NCI-H1105 treated with DMSO at 0.1 percent for 48 hours (cell line): ENCODE measurements at regions not wholly inside any gene's neighbourhood (a gene's known extent, or its start where the extent isn't known, plus 50 kb on each side); places are given as distances from the start of the nearest gene placed in this dataset.

ENCODE experiments used
- DNase-seq: peaks from one replicate; lab custom pipeline; 2025; lab: John Stamatoyannopoulos, UW

DNA sequence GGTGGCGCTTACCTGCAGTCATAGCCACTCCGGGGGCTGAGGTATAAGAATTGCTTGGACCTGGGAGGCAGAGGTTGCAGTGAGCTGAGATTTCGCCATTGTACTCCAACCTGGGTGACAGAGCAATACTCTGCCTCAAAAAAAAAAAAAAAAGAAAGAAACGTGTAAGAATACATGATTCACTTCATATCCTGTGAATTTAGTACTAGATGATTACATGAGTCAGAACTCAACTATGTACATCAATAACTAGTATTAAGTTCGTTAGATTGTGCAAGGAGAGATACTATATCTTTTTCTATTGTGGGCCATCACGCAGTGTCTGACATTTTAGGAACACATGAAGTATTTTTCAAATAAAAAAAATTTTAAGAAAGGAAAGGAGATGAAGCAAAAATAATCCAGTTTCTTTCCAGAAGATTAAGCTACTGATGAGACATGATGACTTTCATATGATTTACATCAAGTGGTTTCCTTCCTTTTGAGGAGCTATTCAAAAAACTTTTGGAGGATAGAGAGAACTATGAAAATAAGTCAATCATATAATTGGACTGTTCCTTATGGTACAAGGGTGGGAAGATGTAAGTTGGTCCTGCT, 64.7 kb upstream of the EXOC1L start:
- DNase-seq, result no peak

DNA sequence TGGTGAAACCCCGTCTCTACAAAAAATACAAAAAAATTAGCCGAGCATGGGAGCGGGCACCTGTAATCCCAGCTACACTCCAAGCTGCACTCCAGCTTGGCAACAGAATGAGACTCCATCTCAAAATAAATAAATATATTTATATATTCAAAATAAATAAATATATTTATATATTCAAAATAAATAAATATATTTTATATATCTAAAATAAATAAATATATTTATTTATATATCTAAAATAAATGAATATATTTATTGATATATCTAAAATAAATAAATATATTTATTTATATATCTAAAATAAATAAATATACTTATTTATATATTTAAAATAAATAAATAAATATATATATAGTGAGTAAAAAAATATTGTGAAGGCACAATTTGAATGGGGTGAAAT, 63.4 kb upstream of the EXOC1L start:
- no peak for DNase-seq

DNA sequence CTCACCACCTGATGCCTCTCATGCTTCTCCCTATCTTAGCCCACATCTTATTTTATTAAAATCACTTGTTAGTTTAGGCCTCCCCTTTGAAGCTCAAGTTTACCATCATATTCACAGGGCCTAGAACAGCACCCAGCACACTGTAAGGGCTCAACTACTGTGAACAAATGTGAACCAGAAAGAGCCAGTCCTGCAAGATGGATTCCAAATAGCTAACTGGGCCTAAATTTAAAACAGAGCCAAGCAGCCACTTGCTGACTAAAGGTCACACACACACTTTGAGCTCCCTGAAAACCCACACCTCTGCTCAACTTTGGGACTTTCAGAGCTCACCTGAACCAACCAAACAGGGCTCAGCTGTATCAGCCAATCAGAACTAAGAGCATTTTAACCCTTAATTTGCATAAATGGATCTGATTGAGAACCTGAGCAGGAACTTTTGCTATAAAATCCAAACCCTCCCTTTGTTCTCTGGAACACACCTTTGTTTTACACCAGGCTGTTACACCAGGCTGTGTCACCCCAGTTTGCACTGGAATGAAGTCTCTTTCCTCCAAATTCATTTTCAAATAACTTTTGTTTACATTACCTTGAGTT, 62.1 kb upstream of the EXOC1L start:
- no peak for DNase-seq

DNA sequence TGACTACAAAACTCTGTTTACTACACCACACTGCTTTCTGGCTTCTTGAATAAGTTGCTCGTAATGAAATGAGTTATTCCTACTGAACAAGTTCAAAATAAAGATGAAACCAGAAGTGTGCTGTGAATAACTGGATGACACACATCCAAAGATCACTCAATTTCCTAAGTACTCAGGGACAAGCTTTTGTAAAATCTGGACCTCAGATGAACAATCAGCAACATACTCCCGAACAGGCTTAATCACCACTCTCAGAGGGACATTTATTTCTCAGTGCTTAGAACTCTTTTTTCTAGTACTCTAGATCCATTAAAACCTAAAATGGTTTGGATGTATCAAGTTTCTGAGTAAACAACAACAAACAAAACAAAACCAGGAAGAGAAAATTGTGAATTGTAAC, 61.5 kb upstream of the EXOC1L start:
- no peak for DNase-seq

DNA sequence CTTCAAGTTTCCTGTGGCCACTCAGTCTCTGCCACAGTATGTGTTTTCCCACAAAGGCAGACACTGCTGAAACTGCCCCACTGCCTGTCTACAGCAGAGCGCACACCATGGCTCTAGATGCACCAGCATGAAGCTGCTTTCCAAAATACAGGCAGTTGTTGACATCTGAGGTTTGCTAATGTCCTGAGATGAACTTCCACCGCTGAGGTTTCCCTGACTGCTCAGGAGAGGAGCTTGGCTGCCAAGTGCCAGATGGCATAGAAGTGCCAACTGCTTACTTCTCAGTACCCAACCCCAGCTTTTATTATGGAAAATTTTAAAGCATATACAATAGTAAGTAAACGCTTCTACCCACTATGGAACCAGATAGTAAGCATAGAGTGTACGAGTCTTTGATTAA, 61.0 kb upstream of the EXOC1L start:
- no peak for DNase-seq

DNA sequence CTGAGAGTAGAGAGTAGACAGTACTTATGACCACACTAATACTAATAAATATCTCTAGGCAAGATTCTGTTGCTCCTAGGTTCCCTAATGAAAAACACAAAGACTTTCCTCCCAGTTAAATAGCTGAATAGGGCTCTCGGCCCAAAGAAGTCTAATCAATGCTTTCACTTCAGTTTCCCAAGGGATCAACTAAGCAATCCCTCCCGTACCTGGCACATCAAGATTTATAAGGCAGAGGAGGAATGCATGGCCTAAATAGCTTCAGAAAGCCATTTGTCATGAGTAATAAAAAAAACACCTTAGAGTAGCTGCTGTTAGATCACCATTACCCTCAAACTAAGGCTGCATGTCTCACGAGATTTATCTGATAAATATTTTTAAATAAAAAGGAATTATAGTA, 56.8 kb upstream of the EXOC1L start:
- no peak for DNase-seq

DNA sequence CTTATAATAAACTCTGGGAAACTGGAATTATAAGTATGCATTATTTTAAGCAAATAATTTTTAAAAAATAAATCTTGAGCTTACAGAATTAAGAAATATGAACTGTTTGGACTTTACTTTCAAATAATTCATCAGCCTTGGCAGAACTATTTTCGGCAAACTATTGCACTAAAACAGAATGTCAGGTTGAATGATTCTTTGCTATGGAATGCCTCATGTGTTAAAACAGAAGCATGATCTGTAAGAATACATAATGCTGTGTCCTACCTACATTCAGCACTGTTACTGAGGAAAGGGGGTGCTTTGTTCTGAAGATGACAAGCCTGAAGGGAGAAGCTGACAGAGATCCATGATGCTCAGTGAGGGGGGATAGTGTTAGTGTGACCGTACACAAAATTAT, 55.6 kb upstream of the EXOC1L start:
- DNase-seq, result no peak

DNA sequence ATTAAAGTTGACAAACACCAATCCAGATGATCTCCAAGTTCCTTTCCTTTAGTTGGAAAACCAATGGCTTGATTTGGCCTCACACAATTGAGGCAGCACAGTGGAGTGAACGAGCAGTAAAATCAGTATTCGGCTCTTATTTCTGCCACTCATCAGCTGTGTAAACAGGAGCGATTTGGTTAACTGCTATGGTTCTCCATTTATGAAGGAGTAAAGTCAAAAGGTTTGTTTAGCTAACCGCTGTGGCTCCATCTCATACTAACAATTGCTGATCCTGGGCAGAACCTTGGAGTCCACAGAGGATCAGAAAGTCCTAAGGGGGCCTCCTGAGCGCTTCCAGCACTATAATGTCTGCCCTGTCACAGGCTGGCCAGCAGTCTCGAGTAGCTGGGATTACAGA, 54.5 kb upstream of the EXOC1L start:
- no peak for DNase-seq

DNA sequence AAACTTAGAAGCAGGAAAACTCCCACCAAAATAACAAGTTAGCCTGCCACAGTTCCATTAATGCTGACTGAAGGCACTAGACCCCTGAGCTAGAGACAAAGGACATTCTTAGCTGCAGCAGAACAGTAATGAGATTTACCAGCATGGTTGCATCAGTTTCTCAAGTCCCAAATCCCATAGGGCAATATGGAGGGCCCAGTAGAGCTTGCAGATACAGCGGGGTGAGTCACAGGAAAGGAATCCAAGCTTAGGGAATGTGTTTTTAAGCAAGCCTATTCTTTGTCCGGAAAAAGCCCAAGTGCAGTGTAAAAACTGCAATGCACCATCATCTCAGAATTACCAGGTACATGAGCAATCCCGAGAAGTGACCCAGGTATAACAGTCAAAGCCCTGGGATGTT, 51.3 kb upstream of the EXOC1L start:
- no peak for DNase-seq
